Mesothelial cell of epicardium (in vitro differentiated cells): ENCODE measurements at regions not wholly inside any gene's neighbourhood (a gene's known extent, or its start where the extent isn't known, plus 50 kb on each side); places are given as distances from the start of the nearest gene placed in this dataset.
"Not testable (repeated sequence)": the region's sequence is repeated elsewhere in the genome, so short reads cannot be mapped to it uniquely, and the experiment has no call there.

Experiments
- DNase-seq, 2 experiments: peaks; one replicate each; pipeline ENCODE4 v3.0.0; 2021; ENCODE audit warnings: low spot score in 2 of 2; ENCODE audit not compliant: unreplicated experiment in 2 of 2
- H3K27ac Mint-ChIP-seq: 2 replicates; pipeline ENCODE4 v1.8.0; 2021; ENCODE audit warnings: mixed read lengths
- H3K27me3 Mint-ChIP-seq: 2 replicates; pipeline ENCODE4 v1.8.0; 2021; ENCODE audit warnings: low read depth, mixed read lengths
- H3K36me3 Mint-ChIP-seq: 2 replicates; pipeline ENCODE4 v1.8.0; 2021; ENCODE audit warnings: mixed read lengths
- H3K4me1 Mint-ChIP-seq: 2 replicates; pipeline ENCODE4 v1.8.0; 2021; ENCODE audit warnings: mixed read lengths
- H3K4me3 Mint-ChIP-seq: 2 replicates; pipeline ENCODE4 v1.8.0; 2021; ENCODE audit warnings: mild to moderate bottlenecking, moderate library complexity, mixed read lengths
- H3K9me3 Mint-ChIP-seq: 2 replicates; pipeline ENCODE4 v1.8.0; 2021; ENCODE audit warnings: mixed read lengths
- TF ChIP-seq, protein P1 (sequence below): fragments of 200-600 bp; sonication (generic); IDR thresholded peaks from one replicate; pipeline ENCODE4 v1.5.0; 2021; ENCODE audit warnings: antibody characterized with exemption; ENCODE audit not compliant: unreplicated experiment

DNA sequence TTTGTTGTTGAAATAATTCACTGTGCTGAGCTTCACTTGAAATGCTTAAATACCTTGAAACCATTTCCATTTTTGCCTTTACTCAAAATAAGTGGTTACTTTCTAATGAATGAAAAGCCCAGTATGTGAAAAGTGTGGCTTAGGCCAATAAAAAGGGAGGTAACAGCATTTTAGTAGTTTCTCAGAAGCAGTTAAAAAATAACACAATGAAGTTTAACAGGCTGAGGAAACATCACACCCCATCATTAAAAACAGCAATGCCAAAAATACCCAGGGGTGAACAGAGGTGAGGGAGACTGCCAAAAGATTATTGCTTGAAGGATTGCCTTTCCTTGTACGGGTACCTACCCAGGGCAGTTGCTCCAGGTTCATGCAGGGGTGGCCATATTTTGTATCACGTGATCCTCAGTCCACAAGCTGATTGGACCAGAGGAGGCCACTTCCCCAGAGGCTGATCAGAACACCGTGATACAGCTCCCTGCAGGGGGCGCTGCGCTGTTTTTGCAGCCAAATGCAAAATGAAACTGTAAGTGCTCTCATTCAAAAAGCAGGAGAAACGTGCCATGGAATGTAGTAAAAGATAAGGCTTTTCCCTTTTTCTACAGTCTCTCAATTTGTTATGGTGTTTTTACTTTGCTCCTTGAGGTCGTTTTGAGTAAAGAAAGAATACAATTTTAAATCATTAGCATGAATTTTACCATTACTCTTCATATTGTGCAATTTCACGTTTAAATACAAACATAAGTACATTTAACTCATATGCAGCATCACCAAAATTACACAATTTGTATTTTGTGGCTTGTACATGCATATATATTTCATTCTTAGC is 70.2 kb upstream of the SH3BP4 start:
- H3K4me1 Mint-ChIP-seq, result peaks cover 43% of the 10 kb centered on the region
- no peak overlapping the region for H3K4me3 Mint-ChIP-seq
- peak overlapping the region; percentile 72 for H3K27ac Mint-ChIP-seq
- peak; percentile 54 to 78 for DNase-seq
- TF ChIP-seq, protein P1, sequence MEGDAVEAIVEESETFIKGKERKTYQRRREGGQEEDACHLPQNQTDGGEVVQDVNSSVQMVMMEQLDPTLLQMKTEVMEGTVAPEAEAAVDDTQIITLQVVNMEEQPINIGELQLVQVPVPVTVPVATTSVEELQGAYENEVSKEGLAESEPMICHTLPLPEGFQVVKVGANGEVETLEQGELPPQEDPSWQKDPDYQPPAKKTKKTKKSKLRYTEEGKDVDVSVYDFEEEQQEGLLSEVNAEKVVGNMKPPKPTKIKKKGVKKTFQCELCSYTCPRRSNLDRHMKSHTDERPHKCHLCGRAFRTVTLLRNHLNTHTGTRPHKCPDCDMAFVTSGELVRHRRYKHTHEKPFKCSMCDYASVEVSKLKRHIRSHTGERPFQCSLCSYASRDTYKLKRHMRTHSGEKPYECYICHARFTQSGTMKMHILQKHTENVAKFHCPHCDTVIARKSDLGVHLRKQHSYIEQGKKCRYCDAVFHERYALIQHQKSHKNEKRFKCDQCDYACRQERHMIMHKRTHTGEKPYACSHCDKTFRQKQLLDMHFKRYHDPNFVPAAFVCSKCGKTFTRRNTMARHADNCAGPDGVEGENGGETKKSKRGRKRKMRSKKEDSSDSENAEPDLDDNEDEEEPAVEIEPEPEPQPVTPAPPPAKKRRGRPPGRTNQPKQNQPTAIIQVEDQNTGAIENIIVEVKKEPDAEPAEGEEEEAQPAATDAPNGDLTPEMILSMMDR, result peak; percentile 81
- H3K36me3 Mint-ChIP-seq, result peaks cover 4% of the 10 kb centered on the region
- peaks cover 8% of the 10 kb centered on the region for H3K9me3 Mint-ChIP-seq
- no peaks in the 10 kb centered on the region for H3K27me3 Mint-ChIP-seq

GRCh38 chr2:234880551-234881211 is 71.1 kb upstream of the SH3BP4 start:
- no peaks in the 10 kb centered on the region for H3K27me3 Mint-ChIP-seq
- DNase-seq, result peak in 1 of 2 experiments; percentile 16
- H3K4me1 Mint-ChIP-seq, result peaks cover 37% of the 10 kb centered on the region
- TF ChIP-seq, protein P1, result no peak
- H3K9me3 Mint-ChIP-seq, result peaks cover 17% of the 10 kb centered on the region
- no peak overlapping the region for H3K4me3 Mint-ChIP-seq
- H3K27ac Mint-ChIP-seq, result peak overlapping the region; percentile 72
- H3K36me3 Mint-ChIP-seq, result peaks cover 7% of the 10 kb centered on the region

- H3K9me3 Mint-ChIP-seq, result peaks cover 17% of the 10 kb centered on the region
- H3K27me3 Mint-ChIP-seq, result no peaks in the 10 kb centered on the region
- TF ChIP-seq, protein P1, result no peak
- H3K4me1 Mint-ChIP-seq, result peaks cover 29% of the 10 kb centered on the region
- H3K27ac Mint-ChIP-seq, result no peak overlapping the region
- peaks cover 7% of the 10 kb centered on the region for H3K36me3 Mint-ChIP-seq
- peak in 1 of 2 experiments; percentile 19 for DNase-seq
- H3K4me3 Mint-ChIP-seq, result no peak overlapping the region
Measured at GRCh38 chr2:234879671-234880455, 72.0 kb upstream of the SH3BP4 start.

- H3K27me3 Mint-ChIP-seq, result not testable (repeated sequence)
Measured at GRCh38 chr2:234876621-234877020, 75.2 kb upstream of the SH3BP4 start.

DNA sequence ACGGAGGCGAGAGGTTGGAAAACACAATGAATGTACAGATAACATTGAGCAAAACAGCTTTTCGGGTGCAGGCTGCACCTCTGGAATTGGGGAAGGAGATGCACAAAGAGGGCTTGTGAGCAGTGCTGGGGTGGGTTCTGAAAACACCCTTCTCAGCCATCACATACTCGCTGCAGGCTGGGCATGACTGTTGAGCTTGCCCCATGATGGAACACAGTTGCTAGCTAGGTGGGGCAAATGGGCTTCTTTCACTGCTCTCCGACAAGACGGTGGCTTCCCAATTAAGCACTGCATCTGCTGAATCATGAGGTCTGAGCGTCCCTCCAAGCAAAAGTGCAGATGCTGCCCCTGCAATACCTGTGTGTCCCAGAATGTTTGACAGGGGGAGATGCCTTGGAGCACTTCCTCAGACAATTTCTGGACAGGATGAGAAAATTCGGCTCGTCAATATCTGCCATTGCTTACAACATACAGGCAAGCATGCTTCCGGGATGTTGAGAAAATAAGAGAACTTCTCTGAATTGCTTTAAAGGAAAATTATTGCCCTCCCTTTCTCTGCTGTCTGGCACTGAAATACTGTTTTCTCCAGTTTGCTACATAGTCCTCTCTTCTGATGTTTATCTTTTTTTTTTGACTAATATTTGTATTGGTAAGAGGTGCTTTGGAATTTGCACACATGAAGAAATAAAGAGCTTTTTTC is 77.3 kb upstream of the SH3BP4 start:
- Mint-ChIP-seq H3K9me3 (peaks cover 27% of the 10 kb centered on the region), H3K36me3 (peaks cover 14% of the 10 kb centered on the region), H3K27ac (no peak overlapping the region), H3K27me3 (peaks cover 4% of the 10 kb centered on the region), H3K4me1 (no peaks in the 10 kb centered on the region), H3K4me3 (no peak overlapping the region)
- no peak for DNase-seq
- TF ChIP-seq, protein P1, result no peak

More at GRCh38 chr2:234876621-234877020, 75.2 kb upstream of the SH3BP4 start:
- Mint-ChIP-seq H3K9me3 (peaks cover 27% of the 10 kb centered on the region), H3K4me1 (peaks cover 11% of the 10 kb centered on the region), H3K36me3 (peaks cover 14% of the 10 kb centered on the region)
- DNase-seq, H3K27ac Mint-ChIP-seq, H3K4me3 Mint-ChIP-seq: not testable (repeated sequence)
